GM12872 (cell line): ENCODE measurements at regions not wholly inside any gene's neighbourhood (a gene's known extent, or its start where the extent isn't known, plus 50 kb on each side); places are given as distances from the start of the nearest gene placed in this dataset.

ENCODE experiments used
- CTCF ChIP-seq: IDR thresholded peaks from 3 replicates; pipeline ENCODE4 v1.5.1; 2011; ENCODE audit warnings: low read depth, mild to moderate bottlenecking, low read length, moderate library complexity; ENCODE audit not compliant: insufficient read depth

- no peak for TF ChIP-seq CTCF
These were observed 304.9 kb downstream of the FAM72C start for GRCh38 chr1:143666851-143667250.

- TF ChIP-seq CTCF = no peak
These were observed 306.2 kb downstream of the FAM72C start for GRCh38 chr1:143665606-143666005.

- TF ChIP-seq CTCF = no peak
These were observed 310.2 kb downstream of the FAM72C start for GRCh38 chr1:143661418-143662101.

- no peak for TF ChIP-seq CTCF
These were observed 311.3 kb downstream of the FAM72C start for GRCh38 chr1:143660354-143660941.

GRCh38 chr1:143653429-143653802, 318.4 kb downstream of the FAM72C start:
- no peak for TF ChIP-seq CTCF

GRCh38 chr1:143652744-143653428, 318.9 kb downstream of the FAM72C start:
- no peak for TF ChIP-seq CTCF

- no peak for TF ChIP-seq CTCF
These were observed 319.6 kb downstream of the FAM72C start for GRCh38 chr1:143652187-143652586.
